GM12891 (cell line): ENCODE measurements at regions not wholly inside any gene's neighbourhood (a gene's known extent, or its start where the extent isn't known, plus 50 kb on each side); places are given as distances from the start of the nearest gene placed in this dataset.

Source experiments
- DNase-seq: peaks from one replicate; pipeline ENCODE4 v3.0.0; 2011; ENCODE audit warnings: low spot score; ENCODE audit not compliant: insufficient read length
- FAIRE-seq: peaks from 2 replicates; lab custom pipeline; 2011; peaks lifted over from hg19 to GRCh38; lab: Jason Lieb, UNC
- PAX5 ChIP-seq: IDR thresholded peaks from 2 replicates; pipeline ENCODE4 v1.6.1; 2011; ENCODE audit warnings: low read length, moderate library complexity, mild to moderate bottlenecking; ENCODE audit not compliant: insufficient read depth, severe bottlenecking
- POLR2A ChIP-seq: IDR thresholded peaks from 2 replicates; pipeline ENCODE4 v1.6.1; 2011; ENCODE audit warnings: low read depth, low read length, control low read depth
- POLR2AphosphoS5 ChIP-seq: IDR thresholded peaks from 2 replicates; pipeline ENCODE4 v1.6.1; 2011; ENCODE audit warnings: low read depth, low read length, control low read depth
- POU2F2 ChIP-seq: IDR thresholded peaks from 2 replicates; pipeline ENCODE4 v1.6.1; 2011; ENCODE audit warnings: low read depth, mild to moderate bottlenecking, control low read depth, low read length, moderate library complexity
- SPI1 ChIP-seq: IDR thresholded peaks from 2 replicates; pipeline ENCODE4 v1.6.1; 2011; ENCODE audit warnings: low read depth, low read length, control low read depth
- TAF1 ChIP-seq: IDR thresholded peaks from 2 replicates; pipeline ENCODE4 v1.6.1; 2011; ENCODE audit warnings: low read depth, low read length, control low read depth

DNA sequence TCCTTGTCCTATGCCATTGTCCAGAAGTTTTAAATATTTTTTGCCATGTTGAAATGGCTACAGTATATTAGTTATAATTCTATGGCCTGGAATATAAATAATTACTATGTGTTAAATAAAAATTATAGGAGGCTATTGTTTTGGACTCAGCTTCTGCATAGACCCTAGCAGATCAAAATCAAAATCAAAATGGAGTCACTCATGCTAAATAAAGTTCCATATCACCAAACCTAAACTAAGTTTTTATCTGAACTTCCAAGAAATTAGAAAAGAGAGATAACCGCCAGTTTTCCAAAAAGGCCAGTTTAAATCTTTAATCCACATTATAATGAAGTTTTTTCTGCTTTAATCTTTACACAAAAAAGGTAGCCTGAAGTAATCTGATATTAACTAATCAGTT lies 227.8 kb upstream of the P2RY1 start:
- FAIRE-seq (no peak), DNase-seq (no peak)
- TF ChIP-seq PAX5 = no peak
- TF ChIP-seq SPI1 = no peak
- TF ChIP-seq POU2F2 = no peak
- TF ChIP-seq POLR2AphosphoS5 = no peak
- no peak for TF ChIP-seq TAF1
- TF ChIP-seq POLR2A = no peak

DNA sequence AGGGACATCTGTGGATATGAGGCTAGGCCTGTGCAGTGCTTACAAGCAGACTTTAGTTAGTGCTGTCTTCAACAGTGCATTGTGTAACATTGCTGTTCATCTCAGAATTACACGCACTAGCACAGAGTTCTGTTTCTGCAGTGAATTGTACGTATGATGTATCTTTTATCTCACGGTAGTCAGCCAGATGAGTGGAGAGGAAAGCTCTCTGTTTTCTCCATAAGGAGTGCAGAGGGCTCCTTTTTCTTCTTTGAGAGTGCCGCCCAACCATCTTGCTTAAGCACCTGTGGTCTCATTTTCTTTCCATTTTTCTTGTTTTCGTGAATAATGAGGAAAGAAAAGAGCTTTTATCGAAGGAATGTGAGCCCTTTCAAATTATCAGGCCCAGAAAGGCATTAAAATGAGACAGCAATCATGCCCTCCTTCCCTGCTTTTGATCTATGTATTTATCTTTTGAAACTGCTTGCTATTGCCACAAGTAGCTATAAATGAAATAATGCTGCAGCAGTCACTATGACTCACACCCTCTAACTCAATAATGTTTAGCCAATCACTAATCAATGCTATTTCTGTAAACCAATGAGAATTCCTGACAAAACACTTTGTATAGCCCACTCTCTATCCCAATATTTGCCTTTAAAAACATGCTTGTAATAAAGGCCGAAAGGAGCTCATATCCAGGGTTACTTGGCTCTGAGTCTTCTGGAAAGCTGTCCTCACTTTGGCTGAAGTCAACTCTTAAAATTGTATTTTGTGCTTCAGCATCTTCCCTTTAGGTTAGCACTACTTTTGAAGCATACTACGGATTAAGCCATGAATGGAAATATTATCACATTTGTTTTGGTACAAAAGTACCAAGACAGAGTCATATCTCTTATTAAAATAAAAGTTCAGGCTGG lies 226.0 kb upstream of the P2RY1 start:
- no peak for FAIRE-seq

DNA sequence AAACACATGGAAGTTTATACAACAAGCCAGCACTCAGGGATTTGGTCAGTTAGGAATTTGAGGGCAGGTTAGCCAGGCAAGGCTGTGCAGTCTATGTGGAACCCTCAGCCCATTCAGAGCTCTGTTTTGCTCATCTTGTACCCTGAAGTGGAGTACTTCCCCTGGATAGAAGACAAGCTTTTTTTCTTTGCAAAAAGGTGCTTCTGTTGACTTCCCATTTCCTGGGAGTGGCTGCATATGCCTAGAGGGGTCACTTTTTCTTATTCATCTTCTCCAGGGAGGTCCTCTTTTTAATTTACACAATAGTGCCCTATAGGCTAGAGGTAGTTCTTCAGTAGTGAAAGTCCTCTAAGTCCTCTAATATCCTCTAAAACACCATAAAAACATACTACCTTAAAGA lies 225.0 kb upstream of the P2RY1 start:
- TF ChIP-seq POU2F2 = no peak
- FAIRE-seq (no peak), DNase-seq (no peak)

More for the DNA sequence above, 226.0 kb upstream of the P2RY1 start:
- DNase-seq = no peak
- TF ChIP-seq SPI1 (no peak), POLR2AphosphoS5 (no peak)

DNA sequence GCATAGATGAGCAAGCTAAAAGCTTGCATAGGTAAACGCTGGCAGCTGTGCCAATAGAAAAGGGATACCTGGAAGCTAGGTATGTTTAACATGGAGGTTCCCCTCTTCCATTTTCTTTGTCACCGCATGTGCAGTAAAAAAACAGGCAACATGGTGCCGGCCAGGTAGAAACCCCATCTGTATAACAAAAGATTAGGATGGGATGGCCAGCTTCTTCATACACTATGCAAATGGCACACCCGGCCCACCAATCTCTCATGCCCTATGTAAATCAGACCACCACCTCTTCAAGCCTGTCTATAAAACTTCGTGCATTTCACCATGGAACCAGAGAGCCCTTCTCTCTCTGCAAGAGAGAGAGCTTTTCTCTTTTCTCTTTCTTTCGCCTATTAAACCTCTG lies 224.3 kb upstream of the P2RY1 start:
- no peak for DNase-seq
- TF ChIP-seq PAX5 = no peak
- TF ChIP-seq POLR2AphosphoS5 = no peak
- TF ChIP-seq TAF1 = no peak
- no peak for TF ChIP-seq SPI1
- TF ChIP-seq POLR2A = no peak
- TF ChIP-seq POU2F2 = no peak
- no peak for FAIRE-seq

DNA sequence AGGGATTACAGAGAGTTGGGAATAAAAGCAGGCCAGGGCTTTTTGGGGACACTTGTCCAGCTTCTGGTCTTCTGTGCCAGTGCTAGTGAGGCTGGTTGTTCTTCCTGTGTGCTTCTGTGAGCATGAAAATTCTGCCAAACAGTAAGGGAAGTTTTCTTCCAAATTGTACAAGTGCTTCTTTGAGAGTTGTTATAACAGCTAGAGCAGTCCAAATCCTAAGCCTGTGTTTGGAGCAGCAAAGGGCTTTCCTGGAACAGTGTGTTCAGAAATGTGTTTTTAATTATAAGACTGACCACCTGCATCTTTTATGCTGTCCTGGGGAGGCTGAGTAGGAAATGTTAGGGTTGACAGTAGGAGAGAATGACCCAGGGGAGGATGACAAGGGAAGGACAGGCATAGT lies 223.0 kb upstream of the P2RY1 start:
- DNase-seq (no peak), FAIRE-seq (no peak)
- TF ChIP-seq POLR2AphosphoS5 (no peak), POU2F2 (no peak), PAX5 (no peak), TAF1 (no peak), SPI1 (no peak), POLR2A (no peak)

DNA sequence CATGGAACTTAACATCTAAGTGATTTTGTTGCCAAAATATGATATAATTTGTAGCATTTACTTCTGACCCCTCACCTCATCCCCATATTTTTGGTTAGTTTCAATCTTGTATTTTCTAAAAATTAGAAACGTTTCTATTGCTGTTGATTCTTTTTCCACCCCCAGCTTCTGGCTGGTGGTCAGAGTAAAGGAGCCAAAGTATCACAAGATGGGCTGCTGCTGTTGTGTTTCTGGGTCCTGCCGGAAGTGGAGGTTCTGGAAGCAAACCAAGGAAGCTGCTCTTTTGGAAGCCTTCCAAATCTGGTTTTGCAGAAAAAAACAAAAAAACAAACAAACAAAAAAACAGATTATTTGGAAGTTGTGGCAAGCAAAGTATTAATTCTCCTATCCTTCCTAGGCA lies 221.1 kb upstream of the P2RY1 start:
- FAIRE-seq (no peak), DNase-seq (no peak)
- TF ChIP-seq SPI1 (no peak), PAX5 (no peak), TAF1 (no peak), POLR2A (no peak), POU2F2 (no peak), POLR2AphosphoS5 (no peak)

DNA sequence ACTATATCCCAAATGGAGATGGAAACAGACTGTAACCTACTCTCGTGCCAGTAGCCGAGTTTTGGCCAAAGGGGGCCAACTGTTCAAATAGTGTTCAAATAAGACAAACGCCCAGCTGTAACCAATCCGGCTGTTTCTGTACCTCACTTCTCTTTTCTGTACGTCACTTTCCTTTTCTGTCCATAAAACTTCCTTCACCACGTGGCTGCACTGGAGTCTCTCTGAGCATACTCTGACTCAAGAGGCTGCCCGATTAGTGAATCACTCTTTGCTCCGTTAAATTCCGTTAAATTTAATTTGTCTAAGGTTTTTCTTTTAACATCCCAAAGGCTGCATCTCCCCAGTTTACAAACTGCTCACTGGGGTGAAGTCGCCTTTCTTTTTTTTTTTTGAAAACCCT lies 219.2 kb upstream of the P2RY1 start:
- TF ChIP-seq TAF1 (no peak), SPI1 (no peak), POLR2A (no peak), POU2F2 (no peak), PAX5 (no peak), POLR2AphosphoS5 (no peak)
- DNase-seq = no peak
- no peak for FAIRE-seq

DNA sequence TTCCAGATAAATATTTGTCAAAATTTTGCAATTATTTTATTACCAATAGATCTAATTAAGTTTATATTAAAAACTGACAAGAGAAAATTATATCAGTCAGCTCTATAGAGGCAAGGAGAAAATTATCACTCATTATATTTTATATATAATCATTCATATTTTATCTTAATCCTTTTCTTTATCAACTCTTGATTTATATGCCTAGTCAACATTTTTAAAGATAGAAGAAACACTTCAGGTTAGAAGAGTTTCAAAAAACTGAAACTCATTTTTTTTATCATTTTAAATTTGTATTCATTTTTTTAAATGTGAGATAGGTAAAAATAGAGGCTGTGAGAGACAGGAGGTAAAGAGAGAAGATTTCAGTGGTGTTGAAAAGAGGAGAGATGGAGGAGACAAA lies 217.3 kb upstream of the P2RY1 start:
- no peak for DNase-seq
- TF ChIP-seq POLR2A (no peak), SPI1 (no peak), POU2F2 (no peak), POLR2AphosphoS5 (no peak), TAF1 (no peak), PAX5 (no peak)
- no peak for FAIRE-seq

DNA sequence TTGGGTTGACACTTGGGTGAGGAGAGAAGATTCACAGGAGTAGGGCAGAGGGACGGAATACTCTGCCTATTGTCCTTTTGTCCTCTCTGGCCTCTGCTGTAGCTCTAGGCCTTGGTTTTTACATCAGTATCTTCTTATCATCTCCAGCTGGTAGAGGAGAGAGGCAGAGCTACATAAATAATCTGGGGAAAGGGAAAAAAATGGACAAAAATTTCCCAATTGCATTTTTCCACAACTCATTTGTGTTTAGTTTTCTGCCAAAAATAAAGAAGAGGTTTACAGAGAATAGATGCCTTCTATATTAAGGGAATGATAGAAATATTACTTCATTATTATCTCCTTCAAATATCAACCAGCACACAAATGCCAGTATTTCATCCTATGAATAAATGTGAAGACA lies 216.4 kb upstream of the P2RY1 start:
- DNase-seq (no peak), FAIRE-seq (no peak)
- TF ChIP-seq TAF1 (no peak), PAX5 (no peak), SPI1 (no peak), POLR2A (no peak), POU2F2 (no peak), POLR2AphosphoS5 (no peak)

DNA sequence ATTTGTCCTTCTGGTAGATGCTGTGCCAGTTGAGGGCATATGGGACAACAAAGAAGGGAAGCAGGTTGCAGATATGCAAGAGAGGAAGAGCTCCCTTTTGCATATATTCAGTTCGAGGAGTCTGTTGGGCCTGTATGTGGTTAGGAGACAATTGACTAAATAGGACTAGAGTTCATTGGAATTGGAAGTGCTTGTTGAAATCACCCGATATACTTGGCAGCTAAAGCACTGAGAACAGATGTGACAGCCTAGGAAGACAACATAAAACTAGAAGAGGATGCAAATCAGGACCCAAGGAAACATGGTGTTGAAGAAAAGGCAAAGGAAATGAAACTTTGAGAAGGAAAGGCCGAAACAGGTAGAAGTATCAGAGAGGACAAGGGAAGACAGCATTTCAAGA lies 215.2 kb upstream of the P2RY1 start:
- no peak for FAIRE-seq
- DNase-seq = no peak
- TF ChIP-seq SPI1 (no peak), POLR2AphosphoS5 (no peak)

DNA sequence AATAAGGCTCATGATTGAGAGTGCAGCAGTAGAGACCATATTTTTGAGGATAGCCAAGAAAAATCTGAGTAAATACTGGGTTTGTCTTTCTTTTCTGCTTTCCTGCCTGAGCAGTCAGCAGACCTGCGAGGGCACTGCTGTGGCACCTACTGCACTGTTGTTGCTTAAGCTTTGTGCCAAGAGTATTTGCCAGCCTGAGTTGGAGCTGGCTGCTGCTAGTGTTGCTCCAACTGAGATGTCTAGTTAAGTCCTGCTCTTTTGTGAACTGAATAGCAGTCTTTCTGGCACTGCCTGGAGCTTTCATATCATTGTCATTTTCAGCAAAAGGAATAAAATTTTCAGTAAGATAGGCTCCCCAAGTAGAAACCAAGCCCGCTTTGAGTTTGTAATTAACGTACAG lies 214.5 kb upstream of the P2RY1 start:
- TF ChIP-seq SPI1 = no peak
- no peak for TF ChIP-seq PAX5
- no peak for TF ChIP-seq TAF1
- TF ChIP-seq POLR2A = no peak
- TF ChIP-seq POLR2AphosphoS5 = no peak
- no peak for TF ChIP-seq POU2F2
- no peak for DNase-seq
- FAIRE-seq = no peak
